ENCODE measurements at regions not wholly inside any gene's neighbourhood (a gene's known extent, or its start where the extent isn't known, plus 50 kb on each side); places are given as distances from the start of the nearest gene placed in this dataset.

DNA sequence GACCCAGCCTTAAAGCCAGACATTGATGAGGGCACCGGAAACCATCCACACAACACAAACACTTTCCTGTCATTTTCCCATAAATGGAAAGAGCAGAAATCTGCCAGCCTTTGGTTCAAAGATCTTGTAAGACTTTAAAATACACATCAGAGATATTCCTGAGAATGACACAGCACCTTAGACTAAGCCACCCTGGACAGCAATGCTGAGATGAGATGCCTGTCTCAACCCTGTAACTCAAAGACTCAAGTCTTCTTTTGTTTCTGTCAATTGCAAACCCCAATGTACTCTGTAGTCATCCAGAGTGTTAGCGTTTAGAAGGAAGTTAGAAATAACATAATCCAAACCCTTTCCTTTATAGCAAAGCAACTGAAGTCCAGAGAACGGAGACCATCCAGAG, 119.2 kb downstream of the CCNA1 start:
- Mint-ChIP-seq H3K27me3 (ENCODE audit: low read depth in 3 of 3) (peaks cover 0 to 1% (median 1%) of the 10 kb centered on the region in 3 donors), H3K4me3 (no peak overlapping the region), H3K9me3 (peaks cover 0 to 2% (median 0%) of the 10 kb centered on the region in 7 donors), H3K4me1 (no peaks in the 10 kb centered on the region), H3K27ac (no peak overlapping the region), H3K36me3 (no peaks in the 10 kb centered on the region)
- H3K4me2 ChIP-seq (replicated peaks; ENCODE audit: extremely low read depth, low read length, poor library complexity, severe bottlenecking) = no peak overlapping the region
- no peaks in the 10 kb centered on the region for H3K36me3 ChIP-seq (replicated peaks in 1 of 2; ENCODE audit: control insufficient read depth in 1 of 2, insufficient read depth in 2 of 2, low read length in 2 of 2)
- H3K9ac ChIP-seq (ENCODE audit: insufficient read depth, low read length, poor library complexity, severe bottlenecking) = no peak overlapping the region
- H4K20me1 ChIP-seq (ENCODE audit: insufficient read depth, low read length) = no peaks in the 10 kb centered on the region
- H3K79me2 ChIP-seq (ENCODE audit: insufficient read depth, low read length) = no peaks in the 10 kb centered on the region
- H3K27me3 ChIP-seq (ENCODE audit: control insufficient read depth in 2 of 2, insufficient read depth in 2 of 2, low read length in 2 of 2) = no peaks in the 10 kb centered on the region
- intact Hi-C loops (cut with micrococcal nuclease) = no loop called here
- DNase-seq = no peak
- no peak overlapping the region for H3K4me3 ChIP-seq (replicated peaks in 1 of 3; ENCODE audit: low read depth in 2 of 3, low read length in 3 of 3)
- WGBS (ENCODE audit: insufficient coverage) = 100% methylated on average over 2 of the region's 3 CpGs
- TF ChIP-seq, protein P1, sequence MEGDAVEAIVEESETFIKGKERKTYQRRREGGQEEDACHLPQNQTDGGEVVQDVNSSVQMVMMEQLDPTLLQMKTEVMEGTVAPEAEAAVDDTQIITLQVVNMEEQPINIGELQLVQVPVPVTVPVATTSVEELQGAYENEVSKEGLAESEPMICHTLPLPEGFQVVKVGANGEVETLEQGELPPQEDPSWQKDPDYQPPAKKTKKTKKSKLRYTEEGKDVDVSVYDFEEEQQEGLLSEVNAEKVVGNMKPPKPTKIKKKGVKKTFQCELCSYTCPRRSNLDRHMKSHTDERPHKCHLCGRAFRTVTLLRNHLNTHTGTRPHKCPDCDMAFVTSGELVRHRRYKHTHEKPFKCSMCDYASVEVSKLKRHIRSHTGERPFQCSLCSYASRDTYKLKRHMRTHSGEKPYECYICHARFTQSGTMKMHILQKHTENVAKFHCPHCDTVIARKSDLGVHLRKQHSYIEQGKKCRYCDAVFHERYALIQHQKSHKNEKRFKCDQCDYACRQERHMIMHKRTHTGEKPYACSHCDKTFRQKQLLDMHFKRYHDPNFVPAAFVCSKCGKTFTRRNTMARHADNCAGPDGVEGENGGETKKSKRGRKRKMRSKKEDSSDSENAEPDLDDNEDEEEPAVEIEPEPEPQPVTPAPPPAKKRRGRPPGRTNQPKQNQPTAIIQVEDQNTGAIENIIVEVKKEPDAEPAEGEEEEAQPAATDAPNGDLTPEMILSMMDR (IDR thresholded peaks at IDR 0.05) = no peak
- H3K9me3 ChIP-seq (replicated peaks in 1 of 2; ENCODE audit: control insufficient read depth in 1 of 2, insufficient read depth in 1 of 2, low read length in 2 of 2) = no peaks in the 10 kb centered on the region
- no peak overlapping the region for H2AFZ ChIP-seq (ENCODE audit: insufficient read depth, low read depth, low read length, poor library complexity, severe bottlenecking)
- no peak overlapping the region for H3K27ac ChIP-seq (ENCODE audit: low read depth in 1 of 2, low read length in 2 of 2)
- H3K4me1 ChIP-seq (ENCODE audit: control insufficient read depth in 1 of 2, insufficient read depth in 2 of 2, low read length in 2 of 2) = no peaks in the 10 kb centered on the region

DNA sequence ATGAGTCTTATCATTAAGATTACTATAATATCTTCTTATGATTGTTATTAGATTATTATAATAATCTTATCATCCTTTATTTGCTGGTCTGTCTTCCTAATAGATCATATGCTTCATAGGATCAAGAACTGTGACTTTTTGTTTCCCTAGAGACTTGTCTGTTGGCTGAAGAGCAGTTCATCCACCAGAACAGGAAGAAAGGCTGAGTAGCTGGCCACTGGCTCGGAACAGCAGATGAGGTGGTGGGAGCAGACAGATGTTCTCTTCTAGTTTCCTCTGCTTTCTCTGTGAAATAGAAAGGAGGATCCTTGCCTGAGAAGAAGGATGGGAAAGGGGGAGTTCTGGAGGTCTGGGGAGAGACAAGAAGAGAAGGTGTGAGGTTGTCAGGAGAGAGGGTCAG, 120.0 kb downstream of the CCNA1 start:
- 93% methylated on average over 1 of the region's 1 CpG for WGBS (ENCODE audit: insufficient coverage)
- Mint-ChIP-seq H3K27ac (no peak overlapping the region), H3K9me3 (peaks cover 0 to 2% (median 0%) of the 10 kb centered on the region in 7 donors), H3K4me3 (no peak overlapping the region), H3K36me3 (no peaks in the 10 kb centered on the region), H3K27me3 (ENCODE audit: low read depth in 3 of 3) (peaks cover 0 to 1% (median 1%) of the 10 kb centered on the region in 3 donors), H3K4me1 (no peaks in the 10 kb centered on the region)
- Histone ChIP-seq H3K4me3 (replicated peaks in 1 of 3; ENCODE audit: low read depth in 2 of 3, low read length in 3 of 3) (no peak overlapping the region), H2AFZ (ENCODE audit: insufficient read depth, low read depth, low read length, poor library complexity, severe bottlenecking) (no peak overlapping the region), H3K27me3 (ENCODE audit: control insufficient read depth in 2 of 2, insufficient read depth in 2 of 2, low read length in 2 of 2) (no peaks in the 10 kb centered on the region), H3K9ac (ENCODE audit: insufficient read depth, low read length, poor library complexity, severe bottlenecking) (no peak overlapping the region), H3K27ac (ENCODE audit: low read depth in 1 of 2, low read length in 2 of 2) (no peak overlapping the region), H4K20me1 (ENCODE audit: insufficient read depth, low read length) (no peaks in the 10 kb centered on the region), H3K9me3 (replicated peaks in 1 of 2; ENCODE audit: control insufficient read depth in 1 of 2, insufficient read depth in 1 of 2, low read length in 2 of 2) (no peaks in the 10 kb centered on the region), H3K4me1 (ENCODE audit: control insufficient read depth in 1 of 2, insufficient read depth in 2 of 2, low read length in 2 of 2) (no peaks in the 10 kb centered on the region), H3K36me3 (replicated peaks in 1 of 2; ENCODE audit: control insufficient read depth in 1 of 2, insufficient read depth in 2 of 2, low read length in 2 of 2) (no peaks in the 10 kb centered on the region), H3K79me2 (ENCODE audit: insufficient read depth, low read length) (no peaks in the 10 kb centered on the region), H3K4me2 (replicated peaks; ENCODE audit: extremely low read depth, low read length, poor library complexity, severe bottlenecking) (no peak overlapping the region)
- intact Hi-C loops (cut with micrococcal nuclease) = no loop called here
- no peak for DNase-seq
- TF ChIP-seq, protein P1 (IDR thresholded peaks at IDR 0.05) = no peak
